WTC11 (cell line): ENCODE measurements at regions not wholly inside any gene's neighbourhood (a gene's known extent, or its start where the extent isn't known, plus 50 kb on each side); places are given as distances from the start of the nearest gene placed in this dataset.

ENCODE experiments used
- ATAC-seq: fragments of 200-7000 bp; cut with Tn5 transposase; 2 replicates; pipeline ENCODE4 v1.10.0; 2021; ENCODE audit warnings: mild to moderate bottlenecking, moderate library complexity
- CTCF ChIA-PET: fragments of 300-600 bp; sonication (Branson Sonifier 250); formaldehyde crosslinking; loops from one replicate; lab custom pipeline; 2021; ENCODE audit warnings: antibody characterized with exemption; lab: Charles Lee
- POLR2A ChIA-PET: fragments of 350-600 bp; sonication (Branson Sonifier 250); formaldehyde crosslinking; loops from one replicate; lab custom pipeline; 2021; ENCODE audit warnings: antibody characterized with exemption; lab: Charles Lee
- DNase-seq: peaks from one replicate; pipeline ENCODE4 v3.0.0; 2021; ENCODE audit warnings: low spot score
- H3K27ac Mint-ChIP-seq: 2 replicates; pipeline ENCODE4 v1.8.0; 2021; ENCODE audit warnings: mixed read lengths
- H3K27me3 Mint-ChIP-seq: 2 replicates; pipeline ENCODE4 v1.8.0; 2021; ENCODE audit warnings: low read depth, mild to moderate bottlenecking, moderate library complexity, mixed read lengths
- H3K36me3 Mint-ChIP-seq: 2 replicates; pipeline ENCODE4 v1.8.0; 2021; ENCODE audit warnings: mixed read lengths
- H3K4me1 Mint-ChIP-seq: 2 replicates; pipeline ENCODE4 v1.8.0; 2022; ENCODE audit warnings: mixed read lengths
- H3K4me3 Mint-ChIP-seq: 2 replicates; pipeline ENCODE4 v1.8.0; 2021; ENCODE audit warnings: mild to moderate bottlenecking, moderate library complexity, mixed read lengths
- H3K9me3 Mint-ChIP-seq: 2 replicates; pipeline ENCODE4 v1.8.0; 2021; ENCODE audit warnings: mixed read lengths
- AFF4 ChIP-seq: sonication (generic); formaldehyde crosslinking; IDR thresholded peaks from 2 replicates; pipeline ENCODE4 v1.8.1; 2023; ENCODE audit warnings: mild to moderate bottlenecking, missing genetic modification reagents, borderline replicate concordance
- ATF1 ChIP-seq: sonication (generic); formaldehyde crosslinking; IDR thresholded peaks from 2 replicates; pipeline ENCODE4 v1.8.1; 2023; ENCODE audit warnings: mild to moderate bottlenecking, moderate library complexity, missing genetic modification reagents
- CDX4 ChIP-seq: fragments of 250-450 bp; sonication (Bioruptor Pico); IDR thresholded peaks from 2 replicates; pipeline ENCODE4 v1.9.0; 2021; ENCODE audit warnings: moderate library complexity, mild to moderate bottlenecking, inconsistent platforms, borderline replicate concordance
- E2F5 ChIP-seq: sonication (generic); formaldehyde crosslinking; IDR thresholded peaks from 2 replicates; pipeline ENCODE4 v1.8.1; 2022; ENCODE audit warnings: mild to moderate bottlenecking, moderate library complexity, missing genetic modification reagents
- IRF2 ChIP-seq: sonication (generic); formaldehyde crosslinking; IDR thresholded peaks from 2 replicates; pipeline ENCODE4 v1.8.0; 2022; ENCODE audit warnings: low read depth, missing genetic modification reagents, borderline replicate concordance
- JAZF1 ChIP-seq: fragments of 250-450 bp; sonication (Bioruptor Pico); IDR thresholded peaks from 2 replicates; pipeline ENCODE4 v1.9.0; 2021; ENCODE audit warnings: moderate library complexity, mild to moderate bottlenecking, inconsistent platforms
- MYBL2 ChIP-seq: sonication (generic); formaldehyde crosslinking; IDR thresholded peaks from 2 replicates; pipeline ENCODE4 v1.8.1; 2023; ENCODE audit warnings: mild to moderate bottlenecking, moderate library complexity, missing genetic modification reagents
- NFATC4 ChIP-seq: fragments of 250-450 bp; sonication (Bioruptor Pico); IDR thresholded peaks from 2 replicates; pipeline ENCODE4 v1.9.0; 2021; ENCODE audit warnings: mild to moderate bottlenecking
- NFE2L1 ChIP-seq: sonication (generic); formaldehyde crosslinking; IDR thresholded peaks from 2 replicates; pipeline ENCODE4 v1.8.1; 2023; ENCODE audit warnings: missing genetic modification reagents
- NR3C1 ChIP-seq: sonication (generic); formaldehyde crosslinking; conservative IDR thresholded peaks from 2 replicates; pipeline ENCODE4 v1.8.1; 2023; ENCODE audit warnings: low read depth, mild to moderate bottlenecking, missing genetic modification reagents
- PREB ChIP-seq: sonication (generic); formaldehyde crosslinking; IDR thresholded peaks from 2 replicates; pipeline ENCODE4 v1.8.1; 2022; ENCODE audit warnings: mild to moderate bottlenecking, missing genetic modification reagents, moderate library complexity, borderline replicate concordance
- RELA ChIP-seq: sonication (generic); formaldehyde crosslinking; IDR thresholded peaks from 2 replicates; pipeline ENCODE4 v1.8.1; 2022; ENCODE audit warnings: missing genetic modification reagents, mild to moderate bottlenecking, borderline replicate concordance
- TEAD4 ChIP-seq: sonication (generic); formaldehyde crosslinking; IDR thresholded peaks from 2 replicates; pipeline ENCODE4 v1.8.0; 2022; ENCODE audit warnings: mild to moderate bottlenecking, missing genetic modification reagents
- ZNF232 ChIP-seq: sonication (generic); formaldehyde crosslinking; IDR thresholded peaks from 2 replicates; pipeline ENCODE4 v1.8.0; 2022; ENCODE audit warnings: mild to moderate bottlenecking, missing genetic modification reagents
- ZNF425 ChIP-seq: fragments of 250-450 bp; sonication (Bioruptor Pico); conservative IDR thresholded peaks from 2 replicates; pipeline ENCODE4 v1.9.0; 2021; ENCODE audit warnings: mild to moderate bottlenecking
- ZNF671 ChIP-seq: fragments of 250-450 bp; sonication (Bioruptor Pico); IDR thresholded peaks from 2 replicates; pipeline ENCODE4 v1.8.0; 2021; ENCODE audit warnings: mild to moderate bottlenecking
- TF ChIP-seq, protein P1 (sequence below): sonication (generic); formaldehyde crosslinking; IDR thresholded peaks from 2 replicates; pipeline ENCODE4 v1.8.0; 2023; ENCODE audit warnings: mild to moderate bottlenecking, missing genetic modification reagents
- TF ChIP-seq, protein P2 (sequence below): sonication (generic); formaldehyde crosslinking; IDR thresholded peaks from 2 replicates; pipeline ENCODE4 v1.8.0; 2023; ENCODE audit warnings: missing genetic modification reagents, mild to moderate bottlenecking, borderline replicate concordance
- TF ChIP-seq, protein P3 (sequence below): sonication (generic); formaldehyde crosslinking; IDR thresholded peaks from 2 replicates; pipeline ENCODE4 v1.8.0; 2022; ENCODE audit warnings: mild to moderate bottlenecking, missing genetic modification reagents

GRCh38 chr10:33539116-33539515 lies 204.6 kb upstream of the NRP1 start (continued):
- no peak for TF ChIP-seq AFF4 (CRISPR knock-in tag)
- TF ChIP-seq NFE2L1 (CRISPR knock-in tag): no peak
- no peak for TF ChIP-seq MYBL2 (CRISPR knock-in tag)
- no peak for TF ChIP-seq JAZF1 (CRISPR knock-in tag)
- TF ChIP-seq, protein P1, sequence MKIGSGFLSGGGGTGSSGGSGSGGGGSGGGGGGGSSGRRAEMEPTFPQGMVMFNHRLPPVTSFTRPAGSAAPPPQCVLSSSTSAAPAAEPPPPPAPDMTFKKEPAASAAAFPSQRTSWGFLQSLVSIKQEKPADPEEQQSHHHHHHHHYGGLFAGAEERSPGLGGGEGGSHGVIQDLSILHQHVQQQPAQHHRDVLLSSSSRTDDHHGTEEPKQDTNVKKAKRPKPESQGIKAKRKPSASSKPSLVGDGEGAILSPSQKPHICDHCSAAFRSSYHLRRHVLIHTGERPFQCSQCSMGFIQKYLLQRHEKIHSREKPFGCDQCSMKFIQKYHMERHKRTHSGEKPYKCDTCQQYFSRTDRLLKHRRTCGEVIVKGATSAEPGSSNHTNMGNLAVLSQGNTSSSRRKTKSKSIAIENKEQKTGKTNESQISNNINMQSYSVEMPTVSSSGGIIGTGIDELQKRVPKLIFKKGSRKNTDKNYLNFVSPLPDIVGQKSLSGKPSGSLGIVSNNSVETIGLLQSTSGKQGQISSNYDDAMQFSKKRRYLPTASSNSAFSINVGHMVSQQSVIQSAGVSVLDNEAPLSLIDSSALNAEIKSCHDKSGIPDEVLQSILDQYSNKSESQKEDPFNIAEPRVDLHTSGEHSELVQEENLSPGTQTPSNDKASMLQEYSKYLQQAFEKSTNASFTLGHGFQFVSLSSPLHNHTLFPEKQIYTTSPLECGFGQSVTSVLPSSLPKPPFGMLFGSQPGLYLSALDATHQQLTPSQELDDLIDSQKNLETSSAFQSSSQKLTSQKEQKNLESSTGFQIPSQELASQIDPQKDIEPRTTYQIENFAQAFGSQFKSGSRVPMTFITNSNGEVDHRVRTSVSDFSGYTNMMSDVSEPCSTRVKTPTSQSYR (CRISPR knock-in tag): no peak
- no peak for TF ChIP-seq ZNF232
- no peak for TF ChIP-seq ATF1 (CRISPR knock-in tag)
- TF ChIP-seq, protein P2, sequence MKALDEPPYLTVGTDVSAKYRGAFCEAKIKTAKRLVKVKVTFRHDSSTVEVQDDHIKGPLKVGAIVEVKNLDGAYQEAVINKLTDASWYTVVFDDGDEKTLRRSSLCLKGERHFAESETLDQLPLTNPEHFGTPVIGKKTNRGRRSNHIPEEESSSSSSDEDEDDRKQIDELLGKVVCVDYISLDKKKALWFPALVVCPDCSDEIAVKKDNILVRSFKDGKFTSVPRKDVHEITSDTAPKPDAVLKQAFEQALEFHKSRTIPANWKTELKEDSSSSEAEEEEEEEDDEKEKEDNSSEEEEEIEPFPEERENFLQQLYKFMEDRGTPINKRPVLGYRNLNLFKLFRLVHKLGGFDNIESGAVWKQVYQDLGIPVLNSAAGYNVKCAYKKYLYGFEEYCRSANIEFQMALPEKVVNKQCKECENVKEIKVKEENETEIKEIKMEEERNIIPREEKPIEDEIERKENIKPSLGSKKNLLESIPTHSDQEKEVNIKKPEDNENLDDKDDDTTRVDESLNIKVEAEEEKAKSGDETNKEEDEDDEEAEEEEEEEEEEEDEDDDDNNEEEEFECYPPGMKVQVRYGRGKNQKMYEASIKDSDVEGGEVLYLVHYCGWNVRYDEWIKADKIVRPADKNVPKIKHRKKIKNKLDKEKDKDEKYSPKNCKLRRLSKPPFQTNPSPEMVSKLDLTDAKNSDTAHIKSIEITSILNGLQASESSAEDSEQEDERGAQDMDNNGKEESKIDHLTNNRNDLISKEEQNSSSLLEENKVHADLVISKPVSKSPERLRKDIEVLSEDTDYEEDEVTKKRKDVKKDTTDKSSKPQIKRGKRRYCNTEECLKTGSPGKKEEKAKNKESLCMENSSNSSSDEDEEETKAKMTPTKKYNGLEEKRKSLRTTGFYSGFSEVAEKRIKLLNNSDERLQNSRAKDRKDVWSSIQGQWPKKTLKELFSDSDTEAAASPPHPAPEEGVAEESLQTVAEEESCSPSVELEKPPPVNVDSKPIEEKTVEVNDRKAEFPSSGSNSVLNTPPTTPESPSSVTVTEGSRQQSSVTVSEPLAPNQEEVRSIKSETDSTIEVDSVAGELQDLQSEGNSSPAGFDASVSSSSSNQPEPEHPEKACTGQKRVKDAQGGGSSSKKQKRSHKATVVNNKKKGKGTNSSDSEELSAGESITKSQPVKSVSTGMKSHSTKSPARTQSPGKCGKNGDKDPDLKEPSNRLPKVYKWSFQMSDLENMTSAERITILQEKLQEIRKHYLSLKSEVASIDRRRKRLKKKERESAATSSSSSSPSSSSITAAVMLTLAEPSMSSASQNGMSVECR (CRISPR knock-in tag): no peak
- TF ChIP-seq NR3C1 (CRISPR knock-in tag): no peak

DNA sequence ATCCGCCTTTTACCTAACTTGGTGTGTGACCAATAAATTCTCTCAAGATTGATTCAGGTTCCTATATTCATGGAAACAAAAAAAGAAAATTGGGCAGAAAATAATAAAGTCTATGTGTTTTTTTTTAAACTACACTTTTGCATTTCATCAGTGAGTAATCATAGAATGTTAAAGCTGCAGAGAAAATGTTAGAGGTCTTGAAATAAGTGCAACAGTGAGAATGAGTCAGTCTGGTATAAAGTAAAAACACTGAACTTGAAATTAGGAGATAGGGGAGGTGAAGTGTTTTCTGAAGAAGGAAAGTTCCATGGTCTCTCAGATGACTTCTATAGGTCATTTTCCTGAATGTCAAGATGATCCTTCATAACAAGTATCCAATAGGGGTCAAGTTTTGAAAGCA lies 202.6 kb upstream of the NRP1 start:
- Mint-ChIP-seq H3K36me3 (no peaks in the 10 kb centered on the region), H3K27ac (no peak overlapping the region), H3K4me1 (peaks cover 26% of the 10 kb centered on the region), H3K27me3 (no peaks in the 10 kb centered on the region), H3K9me3 (no peaks in the 10 kb centered on the region; the same call in 1 of the 2 replicates), H3K4me3 (no peak overlapping the region)
- POLR2A ChIA-PET: no interaction called here
- CTCF ChIA-PET: no interaction called here
- no peak for DNase-seq
- no peak for ATAC-seq
- TF ChIP-seq ZNF671 (CRISPR knock-in tag) (no peak), RELA (CRISPR knock-in tag) (no peak), CDX4 (CRISPR knock-in tag) (no peak), ZNF425 (no peak), NFATC4 (CRISPR knock-in tag) (no peak), IRF2 (CRISPR knock-in tag) (no peak), PREB (CRISPR knock-in tag) (no peak), TEAD4 (no peak), E2F5 (no peak)
- TF ChIP-seq, protein P3, sequence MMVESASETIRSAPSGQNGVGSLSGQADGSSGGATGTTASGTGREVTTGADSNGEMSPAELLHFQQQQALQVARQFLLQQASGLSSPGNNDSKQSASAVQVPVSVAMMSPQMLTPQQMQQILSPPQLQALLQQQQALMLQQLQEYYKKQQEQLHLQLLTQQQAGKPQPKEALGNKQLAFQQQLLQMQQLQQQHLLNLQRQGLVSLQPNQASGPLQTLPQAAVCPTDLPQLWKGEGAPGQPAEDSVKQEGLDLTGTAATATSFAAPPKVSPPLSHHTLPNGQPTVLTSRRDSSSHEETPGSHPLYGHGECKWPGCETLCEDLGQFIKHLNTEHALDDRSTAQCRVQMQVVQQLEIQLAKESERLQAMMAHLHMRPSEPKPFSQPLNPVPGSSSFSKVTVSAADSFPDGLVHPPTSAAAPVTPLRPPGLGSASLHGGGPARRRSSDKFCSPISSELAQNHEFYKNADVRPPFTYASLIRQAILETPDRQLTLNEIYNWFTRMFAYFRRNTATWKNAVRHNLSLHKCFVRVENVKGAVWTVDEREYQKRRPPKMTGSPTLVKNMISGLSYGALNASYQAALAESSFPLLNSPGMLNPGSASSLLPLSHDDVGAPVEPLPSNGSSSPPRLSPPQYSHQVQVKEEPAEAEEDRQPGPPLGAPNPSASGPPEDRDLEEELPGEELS (CRISPR knock-in tag): no peak
